ENCODE measurements at regions not wholly inside any gene's neighbourhood (a gene's known extent, or its start where the extent isn't known, plus 50 kb on each side); places are given as distances from the start of the nearest gene placed in this dataset.
"Not testable (repeated sequence)": the region's sequence is repeated elsewhere in the genome, so short reads cannot be mapped to it uniquely, and the experiment has no call there.

DNA sequence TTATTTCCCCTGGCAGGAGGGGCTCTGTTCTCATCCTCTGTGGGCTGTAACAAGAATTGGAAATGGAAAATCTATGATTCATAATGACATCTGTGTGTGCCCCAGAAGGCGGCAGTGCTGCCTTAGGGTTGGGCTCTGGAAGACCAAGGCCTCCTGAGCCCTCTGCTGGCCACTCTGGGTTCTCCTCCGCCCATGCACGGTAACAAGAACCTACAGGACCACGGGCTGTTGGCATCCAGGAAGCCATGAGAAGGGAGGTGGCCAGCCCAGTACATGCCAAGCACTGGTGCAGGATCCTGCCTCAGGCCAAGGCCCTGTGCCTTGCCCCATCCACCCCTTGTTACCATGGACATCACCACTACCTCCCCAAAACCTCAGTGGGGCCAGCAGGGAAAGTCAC is 454.2 kb downstream of the TP53TG3F start:
- TF ChIP-seq CTCF (IDR thresholded peaks at IDR 0.05 in 4 of 5, conservative IDR thresholded peaks at IDR 0.05 in 1 of 5); POLR2A (IDR thresholded peaks at IDR 0.05): not testable (repeated sequence)

Measured in gastrocnemius medialis (tissue), 4 donors.